Activated T-helper 1 cell treated with anti-CD3 and anti-CD28 coated beads, Interleukin-12 subunit alpha, Interleukin-12 subunit beta, Interleukin-2, Interleukin-4 antibody, amounts not matched to agents 30 ng/mL and 10 ng/mL and 1 ng/mL, durations not matched to agents 14 hours and 24 hours and 36 hours (primary cell): ENCODE measurements at regions not wholly inside any gene's neighbourhood (a gene's known extent, or its start where the extent isn't known, plus 50 kb on each side); places are given as distances from the start of the nearest gene placed in this dataset.
"Not testable (repeated sequence)": the region's sequence is repeated elsewhere in the genome, so short reads cannot be mapped to it uniquely, and the experiment has no call there.

Experiments used
- DNase-seq: peaks from one replicate; pipeline ENCODE4 v3.0.0; 2021; ENCODE audit warnings: low spot score
- H3K27ac Mint-ChIP-seq: one replicate; pipeline ENCODE4 v1.8.0; 2021; ENCODE audit warnings: mild to moderate bottlenecking, mixed read lengths
- H3K27me3 Mint-ChIP-seq: one replicate; pipeline ENCODE4 v1.8.0; 2022; ENCODE audit warnings: mild to moderate bottlenecking, moderate library complexity, mixed read lengths; ENCODE audit not compliant: insufficient read depth
- H3K36me3 Mint-ChIP-seq: one replicate; pipeline ENCODE4 v1.8.0; 2021; ENCODE audit warnings: low read depth, mixed read lengths
- H3K4me1 Mint-ChIP-seq: one replicate; pipeline ENCODE4 v1.8.0; 2021; ENCODE audit warnings: low read depth, mixed read lengths
- H3K4me3 Mint-ChIP-seq: one replicate; pipeline ENCODE4 v1.8.0; 2021; ENCODE audit warnings: mild to moderate bottlenecking, moderate library complexity, mixed read lengths
- H3K9me3 Mint-ChIP-seq: one replicate; pipeline ENCODE4 v1.8.0; 2021; ENCODE audit warnings: mixed read lengths
- intact Hi-C: fragments of 100-400 bp; cut with micrococcal nuclease; formaldehyde crosslinking; loops from one replicate; pipeline ENCODE4 v1.15.1; 2024

GRCh38 chr5:82560561-82560960, 282.4 kb upstream of the RPS23 start:
- intact Hi-C loops, result no loop called here
- Mint-ChIP-seq H3K4me3 (no peak overlapping the region), H3K27me3 (peaks cover 13% of the 10 kb centered on the region), H3K9me3 (peaks cover 10% of the 10 kb centered on the region), H3K27ac (no peak overlapping the region), H3K4me1 (no peaks in the 10 kb centered on the region), H3K36me3 (no peaks in the 10 kb centered on the region)
- DNase-seq, result no peak

- no peaks in the 10 kb centered on the region for H3K36me3 Mint-ChIP-seq
- H3K27me3 Mint-ChIP-seq, result peaks cover 19% of the 10 kb centered on the region
- no peaks in the 10 kb centered on the region for H3K9me3 Mint-ChIP-seq
- H3K4me1 Mint-ChIP-seq, result no peaks in the 10 kb centered on the region
- no peak overlapping the region for H3K4me3 Mint-ChIP-seq
- intact Hi-C loops, result no loop called here
- no peak for DNase-seq
- H3K27ac Mint-ChIP-seq, result no peak overlapping the region
Observed at GRCh38 chr5:82551840-82552385, 273.8 kb upstream of the RPS23 start.

GRCh38 chr5:82551192-82551591, 273.0 kb upstream of the RPS23 start:
- intact Hi-C loops, result no loop called here
- H3K27me3 Mint-ChIP-seq, result peaks cover 19% of the 10 kb centered on the region
- no peak overlapping the region for H3K27ac Mint-ChIP-seq
- no peaks in the 10 kb centered on the region for H3K4me1 Mint-ChIP-seq
- H3K9me3 Mint-ChIP-seq, result no peaks in the 10 kb centered on the region
- H3K4me3 Mint-ChIP-seq, result no peak overlapping the region
- no peak for DNase-seq
- H3K36me3 Mint-ChIP-seq, result no peaks in the 10 kb centered on the region

GRCh38 chr5:82549263-82549662, 271.1 kb upstream of the RPS23 start:
- H3K27me3 Mint-ChIP-seq, result peaks cover 11% of the 10 kb centered on the region
- intact Hi-C loops, result no loop called here
- H3K4me3 Mint-ChIP-seq, result no peak overlapping the region
- H3K9me3 Mint-ChIP-seq, result no peaks in the 10 kb centered on the region
- H3K27ac Mint-ChIP-seq, result no peak overlapping the region
- H3K36me3 Mint-ChIP-seq, result no peaks in the 10 kb centered on the region
- H3K4me1 Mint-ChIP-seq, result no peaks in the 10 kb centered on the region
- no peak for DNase-seq

- H3K4me1 Mint-ChIP-seq, result no peaks in the 10 kb centered on the region
- no peaks in the 10 kb centered on the region for H3K36me3 Mint-ChIP-seq
- no peak overlapping the region for H3K4me3 Mint-ChIP-seq
- intact Hi-C loops, result no loop called here
- no peak overlapping the region for H3K27ac Mint-ChIP-seq
- H3K9me3 Mint-ChIP-seq, result peaks cover 15% of the 10 kb centered on the region
- DNase-seq, result no peak
- peaks cover 5% of the 10 kb centered on the region for H3K27me3 Mint-ChIP-seq
Observed at GRCh38 chr5:82544004-82544403, 265.9 kb upstream of the RPS23 start.

GRCh38 chr5:82540301-82540700, 262.1 kb upstream of the RPS23 start:
- H3K4me1 Mint-ChIP-seq, result no peaks in the 10 kb centered on the region
- H3K4me3 Mint-ChIP-seq, result no peak overlapping the region
- no peak overlapping the region for H3K27ac Mint-ChIP-seq
- peaks cover 15% of the 10 kb centered on the region for H3K9me3 Mint-ChIP-seq
- H3K36me3 Mint-ChIP-seq, result no peaks in the 10 kb centered on the region
- no peaks in the 10 kb centered on the region for H3K27me3 Mint-ChIP-seq
- no peak for DNase-seq
- intact Hi-C loops, result no loop called here

GRCh38 chr5:82538339-82539034, 260.3 kb upstream of the RPS23 start:
- Mint-ChIP-seq H3K9me3 (peaks cover 15% of the 10 kb centered on the region), H3K27me3 (no peaks in the 10 kb centered on the region), H3K4me3 (no peak overlapping the region), H3K36me3 (no peaks in the 10 kb centered on the region), H3K27ac (no peak overlapping the region), H3K4me1 (no peaks in the 10 kb centered on the region)
- no peak for DNase-seq
- intact Hi-C loops, result no loop called here

- Mint-ChIP-seq H3K27me3 (no peaks in the 10 kb centered on the region), H3K9me3 (peaks cover 8% of the 10 kb centered on the region), H3K36me3 (no peaks in the 10 kb centered on the region), H3K4me1 (no peaks in the 10 kb centered on the region), H3K27ac (no peak overlapping the region), H3K4me3 (no peak overlapping the region)
- no peak for DNase-seq
- intact Hi-C loops, result no loop called here
Observed at GRCh38 chr5:82537687-82538306, 259.6 kb upstream of the RPS23 start.

GRCh38 chr5:82534986-82535385, 256.8 kb upstream of the RPS23 start:
- peaks cover 17% of the 10 kb centered on the region for H3K9me3 Mint-ChIP-seq
- H3K4me1 Mint-ChIP-seq, result no peaks in the 10 kb centered on the region
- H3K4me3 Mint-ChIP-seq, result no peak overlapping the region

GRCh38 chr5:82532075-82532474, 253.9 kb upstream of the RPS23 start:
- intact Hi-C loops, result not testable (repeated sequence)
- H3K36me3 Mint-ChIP-seq, result peaks cover 12% of the 10 kb centered on the region

More at GRCh38 chr5:82534986-82535385, 256.8 kb upstream of the RPS23 start:
- no peaks in the 10 kb centered on the region for H3K27me3 Mint-ChIP-seq
- intact Hi-C loops, result no loop called here
- H3K27ac Mint-ChIP-seq, result no peak overlapping the region
- no peak for DNase-seq
- H3K36me3 Mint-ChIP-seq, result peaks cover 5% of the 10 kb centered on the region

GRCh38 chr5:82526540-82526939, 248.4 kb upstream of the RPS23 start:
- Mint-ChIP-seq H3K4me3 (no peak overlapping the region), H3K9me3 (peaks cover 29% of the 10 kb centered on the region), H3K27me3 (no peaks in the 10 kb centered on the region), H3K4me1 (peaks cover 17% of the 10 kb centered on the region), H3K27ac (no peak overlapping the region), H3K36me3 (peaks cover 14% of the 10 kb centered on the region)
- DNase-seq, result no peak
- intact Hi-C loops, result loop anchor here (5.0 kb wide), 2 partner anchors 151 to 169 kb away; no protein-coding TSS in a partner anchor

More at GRCh38 chr5:82532075-82532474, 253.9 kb upstream of the RPS23 start:
- not testable (repeated sequence) for H3K27ac Mint-ChIP-seq, DNase-seq, H3K4me1 Mint-ChIP-seq, H3K27me3 Mint-ChIP-seq, H3K4me3 Mint-ChIP-seq
- peaks cover 34% of the 10 kb centered on the region for H3K9me3 Mint-ChIP-seq

- Mint-ChIP-seq H3K27me3 (no peaks in the 10 kb centered on the region), H3K27ac (no peak overlapping the region), H3K4me3 (no peak overlapping the region), H3K4me1 (peaks cover 17% of the 10 kb centered on the region), H3K9me3 (peaks cover 20% of the 10 kb centered on the region), H3K36me3 (peaks cover 12% of the 10 kb centered on the region)
- intact Hi-C loops, result loop anchor here (5.0 kb wide), 2 partner anchors 152 to 168 kb away; no protein-coding TSS in a partner anchor
- no peak for DNase-seq
Observed at GRCh38 chr5:82525626-82526025, 247.5 kb upstream of the RPS23 start.

GRCh38 chr5:82523633-82524032, 245.5 kb upstream of the RPS23 start:
- H3K27ac Mint-ChIP-seq, result no peak overlapping the region

More at GRCh38 chr5:82523633-82524032, 245.5 kb upstream of the RPS23 start:
- no peak for DNase-seq
- intact Hi-C loops, result no loop called here
- Mint-ChIP-seq H3K4me1 (peaks cover 17% of the 10 kb centered on the region), H3K9me3 (peaks cover 14% of the 10 kb centered on the region), H3K27me3 (no peaks in the 10 kb centered on the region), H3K4me3 (no peak overlapping the region), H3K36me3 (peaks cover 12% of the 10 kb centered on the region)
